ENCODE measurements at regions not wholly inside any gene's neighbourhood (a gene's known extent, or its start where the extent isn't known, plus 50 kb on each side); places are given as distances from the start of the nearest gene placed in this dataset.

DNA sequence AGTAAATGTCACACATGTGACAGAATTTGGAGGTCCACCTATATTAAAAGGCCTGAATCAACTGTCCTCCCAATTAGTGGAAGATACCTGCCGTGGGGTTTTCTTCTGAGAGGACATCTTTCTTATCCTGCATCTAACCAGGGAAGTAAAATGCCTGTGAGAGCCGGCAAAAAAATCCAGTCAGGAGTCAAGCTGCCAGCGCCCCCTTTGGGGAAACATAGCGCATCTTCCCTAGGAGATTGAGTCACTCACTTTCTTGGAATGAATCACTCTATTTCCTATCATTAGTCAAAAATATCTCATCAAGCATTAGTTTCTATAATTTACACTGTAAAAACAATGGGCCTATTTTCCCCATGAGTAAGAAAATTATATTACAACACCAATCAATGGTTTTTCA is 66.4 kb upstream of the ANK3 start:
- no peaks in the 10 kb centered on the region for H3K9me3 ChIP-seq (ENCODE audit: control insufficient read depth, low read length)
- no peaks in the 10 kb centered on the region for H3K4me1 ChIP-seq (ENCODE audit: control insufficient read depth, insufficient read depth, low read length, poor library complexity, severe bottlenecking)
- no peaks in the 10 kb centered on the region for H3K36me3 ChIP-seq (ENCODE audit: control insufficient read depth, insufficient read depth, low read length)
- no peak overlapping the region for H3K4me3 ChIP-seq (ENCODE audit: extremely low read depth, insufficient read depth, low read length, poor library complexity, severe bottlenecking)
- 51 to 65% methylated on average over 4 of the region's 4 CpGs for WGBS, 2 experiments (ENCODE audit: insufficient coverage in 2 of 2)
- H3K27ac ChIP-seq (ENCODE audit: low read depth, low read length, severe bottlenecking) = no peak overlapping the region

- Histone ChIP-seq H3K9me3 (ENCODE audit: control insufficient read depth, low read length) (no peaks in the 10 kb centered on the region), H3K36me3 (ENCODE audit: control insufficient read depth, insufficient read depth, low read length) (no peaks in the 10 kb centered on the region), H3K4me1 (ENCODE audit: control insufficient read depth, insufficient read depth, low read length, poor library complexity, severe bottlenecking) (no peaks in the 10 kb centered on the region), H3K4me3 (ENCODE audit: extremely low read depth, insufficient read depth, low read length, poor library complexity, severe bottlenecking) (no peak overlapping the region), H3K27ac (ENCODE audit: low read depth, low read length, severe bottlenecking) (peak overlapping the region; percentile 1)
- 52% methylated on average over 3 of the region's 3 CpGs; no CpG with 5 or more reads in 1 of the 2 experiments for WGBS, 2 experiments (ENCODE audit: insufficient coverage in 2 of 2)
Measured at GRCh38 chr10:60454336-60454735, 64.7 kb upstream of the ANK3 start.

DNA sequence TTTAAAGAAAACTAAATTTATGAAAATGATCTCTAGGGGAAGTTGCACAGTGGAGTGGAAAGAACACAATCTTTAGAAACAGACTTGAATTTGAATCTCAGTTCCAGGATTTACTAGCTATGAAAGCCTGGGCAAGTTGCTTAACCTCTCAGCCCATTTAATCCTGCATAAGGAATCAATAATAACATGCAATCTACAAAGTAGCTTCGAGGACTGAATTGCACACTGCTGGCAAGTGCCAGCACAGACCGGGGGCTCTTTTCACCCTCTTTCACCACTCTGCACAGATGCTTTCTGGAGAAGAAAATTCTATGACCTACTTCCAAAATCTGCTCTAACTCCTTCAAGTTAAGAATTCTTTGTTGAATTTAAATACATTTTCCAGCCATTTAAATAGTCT is 63.4 kb upstream of the ANK3 start:
- H3K27ac ChIP-seq (ENCODE audit: low read depth, low read length, severe bottlenecking) = no peak overlapping the region
- 93 to 100% methylated on average over 1 to 2 of the region's 2 CpGs for WGBS, 2 experiments (ENCODE audit: insufficient coverage in 2 of 2)
- H3K36me3 ChIP-seq (ENCODE audit: control insufficient read depth, insufficient read depth, low read length) = no peaks in the 10 kb centered on the region
- no peak overlapping the region for H3K4me3 ChIP-seq (ENCODE audit: extremely low read depth, insufficient read depth, low read length, poor library complexity, severe bottlenecking)
- peaks cover 7% of the 10 kb centered on the region for H3K4me1 ChIP-seq (ENCODE audit: control insufficient read depth, insufficient read depth, low read length, poor library complexity, severe bottlenecking)
- no peaks in the 10 kb centered on the region for H3K9me3 ChIP-seq (ENCODE audit: control insufficient read depth, low read length)

GRCh38 chr10:60450291-60450690 is 60.6 kb upstream of the ANK3 start:
- WGBS, 2 experiments (ENCODE audit: insufficient coverage in 2 of 2) = 95 to 100% methylated on average over 4 of the region's 4 CpGs
- no peak overlapping the region for H3K4me3 ChIP-seq (ENCODE audit: extremely low read depth, insufficient read depth, low read length, poor library complexity, severe bottlenecking)
- H3K36me3 ChIP-seq (ENCODE audit: control insufficient read depth, insufficient read depth, low read length) = no peaks in the 10 kb centered on the region
- H3K4me1 ChIP-seq (ENCODE audit: control insufficient read depth, insufficient read depth, low read length, poor library complexity, severe bottlenecking) = peaks cover 33% of the 10 kb centered on the region
- H3K9me3 ChIP-seq (ENCODE audit: control insufficient read depth, low read length) = no peaks in the 10 kb centered on the region
- no peak overlapping the region for H3K27ac ChIP-seq (ENCODE audit: low read depth, low read length, severe bottlenecking)

- Histone ChIP-seq H3K4me1 (ENCODE audit: control insufficient read depth, insufficient read depth, low read length, poor library complexity, severe bottlenecking) (peaks cover 37% of the 10 kb centered on the region), H3K9me3 (ENCODE audit: control insufficient read depth, low read length) (no peaks in the 10 kb centered on the region), H3K36me3 (ENCODE audit: control insufficient read depth, insufficient read depth, low read length) (no peaks in the 10 kb centered on the region), H3K4me3 (ENCODE audit: extremely low read depth, insufficient read depth, low read length, poor library complexity, severe bottlenecking) (no peak overlapping the region), H3K27ac (ENCODE audit: low read depth, low read length, severe bottlenecking) (no peak overlapping the region)
- 83% methylated on average over 1 of the region's 3 CpGs; no CpG with 5 or more reads in 1 of the 2 experiments for WGBS, 2 experiments (ENCODE audit: insufficient coverage in 2 of 2)
Measured at GRCh38 chr10:60448246-60448645, 58.6 kb upstream of the ANK3 start.

DNA sequence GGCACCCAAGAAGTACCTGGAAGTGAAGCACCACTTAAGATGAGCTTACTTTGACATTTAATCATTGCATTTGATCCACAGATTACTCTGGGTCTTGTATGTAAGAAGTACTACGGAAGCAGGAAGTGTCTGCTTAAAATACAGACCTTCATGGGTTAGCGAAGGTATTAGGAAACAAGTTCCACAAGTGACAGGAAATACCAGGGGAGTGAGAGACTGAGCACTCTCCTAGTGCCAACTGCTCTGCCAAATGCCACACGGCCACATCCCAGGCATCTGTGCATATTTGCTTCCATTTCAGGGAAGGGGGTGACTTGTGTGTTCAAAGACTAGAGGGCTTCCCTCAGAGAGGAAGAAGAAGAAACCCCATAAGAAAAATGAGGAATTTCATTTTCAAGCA is 57.2 kb upstream of the ANK3 start:
- WGBS, 2 experiments (ENCODE audit: insufficient coverage in 2 of 2) = 71 to 92% methylated on average over 2 to 3 of the region's 3 CpGs
- Histone ChIP-seq H3K4me1 (ENCODE audit: control insufficient read depth, insufficient read depth, low read length, poor library complexity, severe bottlenecking) (peaks cover 37% of the 10 kb centered on the region), H3K27ac (ENCODE audit: low read depth, low read length, severe bottlenecking) (peak overlapping the region; percentile 82), H3K36me3 (ENCODE audit: control insufficient read depth, insufficient read depth, low read length) (no peaks in the 10 kb centered on the region), H3K4me3 (ENCODE audit: extremely low read depth, insufficient read depth, low read length, poor library complexity, severe bottlenecking) (no peak overlapping the region), H3K9me3 (ENCODE audit: control insufficient read depth, low read length) (no peaks in the 10 kb centered on the region)

GRCh38 chr10:60446070-60446833 is 56.6 kb upstream of the ANK3 start:
- peaks cover 37% of the 10 kb centered on the region for H3K4me1 ChIP-seq (ENCODE audit: control insufficient read depth, insufficient read depth, low read length, poor library complexity, severe bottlenecking)
- WGBS, 2 experiments (ENCODE audit: insufficient coverage in 2 of 2) = 97 to 100% methylated on average over 2 to 3 of the region's 5 CpGs
- peak overlapping the region; percentile 82 for H3K27ac ChIP-seq (ENCODE audit: low read depth, low read length, severe bottlenecking)
- H3K36me3 ChIP-seq (ENCODE audit: control insufficient read depth, insufficient read depth, low read length) = no peaks in the 10 kb centered on the region
- no peaks in the 10 kb centered on the region for H3K9me3 ChIP-seq (ENCODE audit: control insufficient read depth, low read length)
- H3K4me3 ChIP-seq (ENCODE audit: extremely low read depth, insufficient read depth, low read length, poor library complexity, severe bottlenecking) = no peak overlapping the region

DNA sequence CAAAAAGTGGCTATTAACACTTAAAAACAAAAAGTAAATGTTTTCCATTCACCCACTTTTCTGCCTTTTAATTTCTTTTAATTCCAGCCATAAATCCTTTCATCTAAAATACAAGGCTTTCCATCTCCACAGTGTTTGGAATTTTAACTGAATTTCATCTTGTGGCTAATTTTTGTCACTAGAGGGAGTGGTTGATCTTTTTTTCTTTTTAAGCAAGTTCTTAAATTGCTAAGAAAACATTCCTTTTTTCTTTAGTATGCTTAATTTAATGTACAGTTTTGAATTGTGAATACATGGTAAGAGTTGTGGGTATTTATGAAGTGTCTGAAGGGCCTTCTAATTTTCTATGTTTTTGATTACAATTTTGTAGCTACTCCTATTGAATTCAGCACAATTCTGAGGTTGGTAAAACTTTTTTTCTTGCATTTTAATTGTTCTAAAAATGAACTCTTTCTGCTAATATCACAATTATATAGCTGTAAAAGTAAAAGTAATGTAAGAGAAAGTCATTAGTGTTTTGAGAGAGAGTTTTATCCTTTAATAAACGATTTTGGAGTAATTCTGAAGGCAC is 54.9 kb upstream of the ANK3 start:
- Histone ChIP-seq H3K36me3 (ENCODE audit: control insufficient read depth, insufficient read depth, low read length) (no peaks in the 10 kb centered on the region), H3K4me1 (ENCODE audit: control insufficient read depth, insufficient read depth, low read length, poor library complexity, severe bottlenecking) (peaks cover 37% of the 10 kb centered on the region), H3K4me3 (ENCODE audit: extremely low read depth, insufficient read depth, low read length, poor library complexity, severe bottlenecking) (no peak overlapping the region), H3K27ac (ENCODE audit: low read depth, low read length, severe bottlenecking) (no peak overlapping the region), H3K9me3 (ENCODE audit: control insufficient read depth, low read length) (no peaks in the 10 kb centered on the region)
- WGBS, 2 experiments (ENCODE audit: insufficient coverage in 2 of 2) = no CpG with 5 or more reads among the region's 1 CpG

- 100% methylated on average over 1 of the region's 3 CpGs; no CpG with 5 or more reads in 1 of the 2 experiments for WGBS, 2 experiments (ENCODE audit: insufficient coverage in 2 of 2)
- Histone ChIP-seq H3K4me1 (ENCODE audit: control insufficient read depth, insufficient read depth, low read length, poor library complexity, severe bottlenecking) (peaks cover 32% of the 10 kb centered on the region), H3K4me3 (ENCODE audit: extremely low read depth, insufficient read depth, low read length, poor library complexity, severe bottlenecking) (no peak overlapping the region), H3K9me3 (ENCODE audit: control insufficient read depth, low read length) (no peaks in the 10 kb centered on the region), H3K27ac (ENCODE audit: low read depth, low read length, severe bottlenecking) (no peak overlapping the region), H3K36me3 (ENCODE audit: control insufficient read depth, insufficient read depth, low read length) (no peaks in the 10 kb centered on the region)
Measured at GRCh38 chr10:60443346-60443745, 53.7 kb upstream of the ANK3 start.

GRCh38 chr10:60441515-60441914 is 51.8 kb upstream of the ANK3 start:
- Histone ChIP-seq H3K4me3 (ENCODE audit: extremely low read depth, insufficient read depth, low read length, poor library complexity, severe bottlenecking) (no peak overlapping the region), H3K9me3 (ENCODE audit: control insufficient read depth, low read length) (no peaks in the 10 kb centered on the region), H3K27ac (ENCODE audit: low read depth, low read length, severe bottlenecking) (no peak overlapping the region), H3K4me1 (ENCODE audit: control insufficient read depth, insufficient read depth, low read length, poor library complexity, severe bottlenecking) (peaks cover 16% of the 10 kb centered on the region), H3K36me3 (ENCODE audit: control insufficient read depth, insufficient read depth, low read length) (no peaks in the 10 kb centered on the region)
- WGBS, 2 experiments (ENCODE audit: insufficient coverage in 2 of 2) = no CpG with 5 or more reads among the region's 1 CpG

- 88 to 100% methylated on average over 1 of the region's 2 CpGs for WGBS, 2 experiments (ENCODE audit: insufficient coverage in 2 of 2)
- Histone ChIP-seq H3K4me1 (ENCODE audit: control insufficient read depth, insufficient read depth, low read length, poor library complexity, severe bottlenecking) (no peaks in the 10 kb centered on the region), H3K4me3 (ENCODE audit: extremely low read depth, insufficient read depth, low read length, poor library complexity, severe bottlenecking) (no peak overlapping the region), H3K36me3 (ENCODE audit: control insufficient read depth, insufficient read depth, low read length) (no peaks in the 10 kb centered on the region), H3K27ac (ENCODE audit: low read depth, low read length, severe bottlenecking) (no peak overlapping the region), H3K9me3 (ENCODE audit: control insufficient read depth, low read length) (no peaks in the 10 kb centered on the region)
Measured at GRCh38 chr10:60439641-60440040, 50.0 kb upstream of the ANK3 start.
